ENCODE measurements at regions not wholly inside any gene's neighbourhood (a gene's known extent, or its start where the extent isn't known, plus 50 kb on each side); places are given as distances from the start of the nearest gene placed in this dataset.
"Not testable (repeated sequence)": the region's sequence is repeated elsewhere in the genome, so short reads cannot be mapped to it uniquely, and the experiment has no call there.

DNA sequence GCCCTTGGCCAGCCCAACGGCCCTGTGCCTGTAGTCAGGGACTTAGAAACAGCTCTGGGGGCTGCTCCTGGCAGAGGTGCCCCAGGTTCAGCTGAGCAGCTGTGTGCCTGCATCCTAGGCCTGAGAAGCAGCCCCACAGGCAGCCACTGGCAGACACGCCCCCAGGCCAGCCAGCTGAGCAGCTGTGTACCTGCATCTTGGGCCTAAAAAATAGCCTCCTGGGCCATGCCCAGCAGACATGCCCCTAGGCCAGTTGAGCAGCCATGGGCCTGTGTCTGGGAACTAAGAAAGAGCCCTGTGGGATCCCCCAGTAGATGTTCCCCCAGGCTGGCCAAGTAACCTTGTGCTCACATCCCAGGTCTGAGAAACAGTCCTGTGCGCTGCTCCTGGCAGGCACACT lies 64.0 kb downstream of the TBR1 start:
- DNase-seq, result no peak
- TF ChIP-seq, protein P1, sequence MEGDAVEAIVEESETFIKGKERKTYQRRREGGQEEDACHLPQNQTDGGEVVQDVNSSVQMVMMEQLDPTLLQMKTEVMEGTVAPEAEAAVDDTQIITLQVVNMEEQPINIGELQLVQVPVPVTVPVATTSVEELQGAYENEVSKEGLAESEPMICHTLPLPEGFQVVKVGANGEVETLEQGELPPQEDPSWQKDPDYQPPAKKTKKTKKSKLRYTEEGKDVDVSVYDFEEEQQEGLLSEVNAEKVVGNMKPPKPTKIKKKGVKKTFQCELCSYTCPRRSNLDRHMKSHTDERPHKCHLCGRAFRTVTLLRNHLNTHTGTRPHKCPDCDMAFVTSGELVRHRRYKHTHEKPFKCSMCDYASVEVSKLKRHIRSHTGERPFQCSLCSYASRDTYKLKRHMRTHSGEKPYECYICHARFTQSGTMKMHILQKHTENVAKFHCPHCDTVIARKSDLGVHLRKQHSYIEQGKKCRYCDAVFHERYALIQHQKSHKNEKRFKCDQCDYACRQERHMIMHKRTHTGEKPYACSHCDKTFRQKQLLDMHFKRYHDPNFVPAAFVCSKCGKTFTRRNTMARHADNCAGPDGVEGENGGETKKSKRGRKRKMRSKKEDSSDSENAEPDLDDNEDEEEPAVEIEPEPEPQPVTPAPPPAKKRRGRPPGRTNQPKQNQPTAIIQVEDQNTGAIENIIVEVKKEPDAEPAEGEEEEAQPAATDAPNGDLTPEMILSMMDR (IDR thresholded peaks at IDR 0.05; ENCODE audit: low read depth, low read length), result no peak
- Histone ChIP-seq H3K36me3 (no peaks in the 10 kb centered on the region), H3K27me3 (no peaks in the 10 kb centered on the region), H3K4me1 (no peaks in the 10 kb centered on the region), H3K9me3 (no peaks in the 10 kb centered on the region), H3K4me3 (ENCODE audit: low read depth, low read length) (no peak overlapping the region)

DNA sequence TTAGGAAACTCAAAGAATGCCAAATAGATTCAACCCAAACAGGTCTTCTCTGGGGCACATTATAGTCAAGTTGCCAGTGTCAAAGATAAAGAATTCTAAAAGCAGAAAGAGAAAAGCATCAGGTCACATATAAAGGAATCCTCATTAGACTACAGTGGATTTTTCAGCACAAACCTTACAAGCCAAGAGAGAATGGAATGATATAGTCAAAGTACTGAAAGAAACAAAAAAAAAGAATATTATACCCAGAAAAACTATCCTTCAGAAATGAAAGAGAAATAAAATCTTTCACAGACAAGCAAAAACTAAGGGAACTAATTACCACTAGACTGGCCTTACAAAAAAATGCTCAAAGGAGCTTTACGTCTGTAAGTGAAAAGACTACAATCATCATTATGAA lies 65.5 kb downstream of the TBR1 start:
- Histone ChIP-seq H3K9me3 (no peaks in the 10 kb centered on the region), H3K27me3 (no peaks in the 10 kb centered on the region), H3K4me1 (no peaks in the 10 kb centered on the region), H3K36me3 (no peaks in the 10 kb centered on the region), H3K4me3 (ENCODE audit: low read depth, low read length) (no peak overlapping the region)
- TF ChIP-seq, protein P1 (IDR thresholded peaks at IDR 0.05; ENCODE audit: low read depth, low read length), result no peak
- no peak for DNase-seq

DNA sequence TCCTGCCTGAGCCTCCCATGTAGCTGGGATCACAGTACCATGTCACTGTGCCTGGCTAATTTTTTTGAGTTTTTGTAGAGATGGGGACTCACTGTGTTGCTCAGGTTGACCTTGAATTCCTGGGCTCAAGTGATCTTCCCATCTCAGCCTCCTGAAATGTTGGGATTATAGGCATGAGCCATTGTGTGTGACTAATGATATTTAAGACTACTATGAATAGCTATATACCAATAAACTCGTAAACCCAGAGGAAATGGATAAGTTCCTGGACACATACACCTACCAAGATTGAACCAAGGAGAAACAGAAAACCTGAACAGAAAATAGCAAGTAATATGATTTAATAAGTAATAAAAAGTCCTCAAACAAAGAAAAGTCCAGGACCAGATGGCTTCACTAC lies 68.0 kb downstream of the TBR1 start:
- no peaks in the 10 kb centered on the region for H3K9me3 ChIP-seq
- H3K4me3 ChIP-seq (ENCODE audit: low read depth, low read length), result no peak overlapping the region
- TF ChIP-seq, protein P1 (IDR thresholded peaks at IDR 0.05; ENCODE audit: low read depth, low read length), result no peak
- DNase-seq, result no peak
- no peaks in the 10 kb centered on the region for H3K36me3 ChIP-seq
- no peaks in the 10 kb centered on the region for H3K4me1 ChIP-seq
- no peaks in the 10 kb centered on the region for H3K27me3 ChIP-seq

DNA sequence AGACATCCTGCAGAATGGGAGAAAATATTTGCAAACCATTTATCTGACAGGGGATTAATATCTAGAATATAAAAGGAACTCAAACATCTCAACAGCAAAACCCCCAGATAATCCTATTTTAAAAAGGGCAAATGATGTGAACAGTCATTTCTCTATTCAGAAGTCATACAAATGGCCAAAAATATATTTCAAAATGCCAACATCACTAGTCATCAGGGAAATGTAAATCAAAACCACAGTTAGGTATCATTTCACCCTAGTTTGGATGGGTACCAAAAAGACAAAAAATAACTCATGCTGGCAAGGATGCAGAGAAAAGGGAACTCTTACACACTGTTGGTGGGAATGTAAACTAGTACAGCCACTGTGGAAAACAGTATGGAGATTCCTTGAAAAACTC lies 70.0 kb downstream of the TBR1 start:
- H3K4me1 ChIP-seq, result no peaks in the 10 kb centered on the region
- no peaks in the 10 kb centered on the region for H3K36me3 ChIP-seq
- H3K4me3 ChIP-seq (ENCODE audit: low read depth, low read length), result no peak overlapping the region
- H3K27me3 ChIP-seq, result no peaks in the 10 kb centered on the region
- no peaks in the 10 kb centered on the region for H3K9me3 ChIP-seq
- no peak for DNase-seq
- TF ChIP-seq, protein P1 (IDR thresholded peaks at IDR 0.05; ENCODE audit: low read depth, low read length), result no peak

DNA sequence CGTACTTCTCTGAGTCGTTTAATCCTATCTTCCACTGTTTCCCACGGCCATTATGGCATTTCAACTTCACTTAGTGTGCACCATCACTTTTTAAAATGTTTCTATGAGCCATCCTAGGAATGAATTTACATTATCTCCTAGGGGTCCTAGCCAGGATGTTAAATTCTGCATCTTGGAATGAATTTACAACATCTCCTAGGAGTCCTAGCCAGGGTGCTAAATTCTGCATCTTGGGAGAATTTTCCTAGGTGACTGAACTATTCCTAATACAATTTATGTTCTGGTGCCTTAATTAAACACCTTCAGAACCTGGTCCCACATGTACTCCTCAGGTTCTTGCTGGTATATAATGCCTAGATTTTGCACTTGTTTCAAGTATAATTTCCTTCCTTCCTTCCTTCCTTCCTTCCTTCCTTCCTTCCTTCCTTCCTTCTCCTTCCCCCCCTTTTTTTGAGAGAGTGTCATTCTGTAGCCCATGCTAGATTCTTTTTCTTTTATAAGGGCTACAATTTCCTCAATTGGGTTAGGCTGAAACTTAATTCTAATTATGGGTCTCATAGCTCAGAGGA lies 72.1 kb downstream of the TBR1 start:
- Histone ChIP-seq H3K4me1 (no peaks in the 10 kb centered on the region), H3K27me3 (no peaks in the 10 kb centered on the region), H3K9me3 (no peaks in the 10 kb centered on the region), H3K36me3 (no peaks in the 10 kb centered on the region), H3K4me3 (ENCODE audit: low read depth, low read length) (no peak overlapping the region)
- DNase-seq, result no peak
- TF ChIP-seq, protein P1 (IDR thresholded peaks at IDR 0.05; ENCODE audit: low read depth, low read length), result no peak

DNA sequence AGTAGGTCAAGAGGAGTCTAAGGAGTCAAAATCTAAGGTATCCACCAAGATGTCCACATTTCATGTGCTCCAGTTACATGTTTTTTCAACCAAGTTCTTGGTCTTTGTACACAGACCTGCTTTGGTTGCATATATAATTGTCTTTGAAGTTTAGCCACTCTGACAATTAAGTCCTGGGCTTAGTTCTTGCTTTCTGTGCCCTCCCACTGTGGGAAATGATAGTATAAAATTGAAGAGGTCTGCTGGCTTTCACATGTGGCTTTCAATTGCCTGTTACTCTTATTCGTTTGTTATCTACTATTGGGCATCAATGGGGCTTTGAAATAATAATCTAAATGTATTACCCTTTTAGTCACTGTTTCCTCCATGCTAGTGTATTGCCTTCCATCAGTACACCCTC lies 72.8 kb downstream of the TBR1 start:
- Histone ChIP-seq H3K36me3 (no peaks in the 10 kb centered on the region), H3K9me3 (no peaks in the 10 kb centered on the region), H3K27me3 (no peaks in the 10 kb centered on the region), H3K4me1 (no peaks in the 10 kb centered on the region), H3K4me3 (ENCODE audit: low read depth, low read length) (no peak overlapping the region)
- TF ChIP-seq, protein P1 (IDR thresholded peaks at IDR 0.05; ENCODE audit: low read depth, low read length), result no peak
- DNase-seq, result no peak

DNA sequence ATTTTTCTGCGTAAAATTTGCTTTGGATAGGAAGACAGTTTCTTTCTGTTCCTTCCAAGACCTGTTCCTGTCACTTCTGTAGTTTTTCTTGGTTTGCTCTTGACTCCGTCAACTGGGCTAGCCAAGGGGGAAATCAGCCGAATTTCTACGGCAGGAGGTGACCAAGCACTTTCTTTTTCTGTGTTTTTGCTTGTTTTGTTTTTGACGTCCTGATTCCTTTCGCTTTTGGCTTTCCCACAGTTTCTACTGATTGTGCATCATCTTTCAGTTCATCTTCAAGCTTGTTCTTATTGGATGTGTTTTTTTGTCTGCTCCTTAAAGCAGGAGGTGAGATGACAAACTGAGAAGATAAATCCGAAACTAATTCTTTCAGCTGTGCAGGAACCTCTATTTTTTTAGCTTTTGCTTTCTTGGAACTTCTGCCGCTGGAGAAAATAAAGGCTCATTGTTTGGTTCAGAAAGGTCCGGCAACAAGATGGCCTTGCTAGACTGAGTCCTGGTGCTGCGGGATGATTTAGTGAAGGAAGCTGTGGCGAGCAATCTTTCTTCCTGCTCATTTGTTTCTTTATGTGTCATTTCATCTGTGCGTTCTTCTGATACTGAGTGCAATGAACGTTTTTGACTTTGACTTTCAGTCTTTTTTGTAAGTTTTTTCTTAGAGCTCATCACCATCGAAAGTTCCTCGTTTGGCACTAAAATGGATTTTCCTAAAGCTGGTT lies 85.0 kb downstream of the TBR1 start:
- not testable (repeated sequence) for H3K9me3 ChIP-seq; H3K4me1 ChIP-seq; H3K36me3 ChIP-seq; H3K4me3 ChIP-seq (ENCODE audit: low read depth, low read length); DNase-seq; H3K27me3 ChIP-seq

DNA sequence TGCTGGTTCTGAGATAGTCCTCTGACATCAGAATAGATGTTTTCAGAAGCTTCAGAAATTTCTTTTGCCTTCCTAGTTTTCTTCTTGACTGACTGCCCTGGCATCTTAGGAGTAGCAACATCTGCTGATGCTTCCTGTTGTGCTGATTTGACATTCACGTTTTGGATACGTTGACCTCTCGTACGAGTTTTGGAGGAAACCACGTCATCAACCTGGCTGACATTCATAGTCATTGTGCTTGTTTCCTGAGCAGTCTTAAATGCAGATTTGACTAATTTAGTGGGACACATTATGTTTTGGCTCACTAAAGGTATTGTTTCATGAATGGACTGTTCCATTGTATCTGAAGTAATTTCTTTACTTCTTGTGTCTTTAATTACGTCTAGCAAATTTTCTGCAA lies 86.2 kb downstream of the TBR1 start:
- H3K9me3 ChIP-seq; H3K27me3 ChIP-seq; H3K36me3 ChIP-seq; DNase-seq; H3K4me1 ChIP-seq; H3K4me3 ChIP-seq (ENCODE audit: low read depth, low read length): not testable (repeated sequence)

DNA sequence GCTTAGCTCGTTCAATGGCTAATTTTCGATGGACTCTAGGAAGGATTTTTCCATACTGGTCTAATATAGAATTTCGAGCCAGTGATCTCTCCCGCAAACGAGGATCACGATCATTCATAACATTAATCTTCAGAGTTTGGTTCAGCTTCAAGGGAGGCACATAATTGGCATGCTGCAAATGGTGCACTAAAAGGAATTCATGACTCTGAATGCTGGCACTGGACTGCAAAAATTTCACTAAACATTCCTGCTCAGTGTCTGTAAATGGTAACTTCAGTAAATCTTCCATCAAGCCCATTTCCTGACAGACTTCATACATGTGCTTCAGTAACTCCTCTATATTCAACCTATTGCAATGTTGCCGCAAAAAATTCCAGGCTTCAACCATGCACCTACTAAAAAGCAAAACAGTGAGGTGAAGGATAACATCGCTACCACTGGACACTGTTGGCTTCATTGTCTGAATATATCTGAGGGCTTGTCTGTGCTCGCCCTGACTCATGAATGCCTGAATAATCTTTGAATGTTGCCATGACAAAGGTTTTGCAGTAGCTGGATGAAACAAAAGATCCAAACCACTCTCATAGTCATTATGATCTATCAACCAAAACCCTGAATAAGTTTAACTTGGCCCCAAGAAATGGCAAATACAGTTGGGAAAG lies 88.7 kb downstream of the TBR1 start:
- H3K27me3 ChIP-seq; H3K4me1 ChIP-seq; H3K9me3 ChIP-seq; H3K36me3 ChIP-seq; DNase-seq; H3K4me3 ChIP-seq (ENCODE audit: low read depth, low read length): not testable (repeated sequence)

Measured in BE2C (cell line).